HG03460 (cell line): ENCODE measurements at regions not wholly inside any gene's neighbourhood (a gene's known extent, or its start where the extent isn't known, plus 50 kb on each side); places are given as distances from the start of the nearest gene placed in this dataset.
A peak's percentile ranks its signal among the peaks of the same experiment; 100 is the strongest.

Source experiments
- ATAC-seq: cut with Tn5 transposase; IDR thresholded peaks from one replicate; pipeline ENCODE4 v1.9.1; 2021; ENCODE audit not compliant: unreplicated experiment

DNA sequence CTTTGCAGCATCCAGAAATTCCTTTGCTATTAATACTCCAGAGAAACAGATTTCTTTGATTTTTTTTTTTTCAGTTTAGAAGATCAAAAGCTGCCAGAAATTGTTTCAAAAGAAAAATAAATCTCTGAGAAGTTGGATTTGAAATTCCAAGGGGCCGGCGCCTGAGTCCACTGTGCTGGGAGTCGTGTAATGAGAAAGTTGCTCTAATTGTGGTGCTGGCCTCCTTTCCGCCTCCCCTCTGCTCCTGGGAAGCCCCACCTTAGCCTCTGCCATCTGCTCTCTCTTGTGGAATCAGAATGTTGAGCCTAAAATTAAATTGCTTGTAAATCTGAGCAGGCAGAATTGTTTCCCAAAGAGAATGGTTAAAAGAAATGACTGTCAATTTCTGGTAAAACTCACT lies 93.3 kb downstream of the EMX2 start:
- no peak for ATAC-seq

GRCh38 chr10:117638200-117638599 lies 95.7 kb downstream of the EMX2 start:
- no peak for ATAC-seq

GRCh38 chr10:117638664-117639200 lies 96.2 kb downstream of the EMX2 start:
- no peak for ATAC-seq

- ATAC-seq = no peak
Observed at GRCh38 chr10:117640406-117640805, 97.9 kb downstream of the EMX2 start.

- no peak for ATAC-seq
Observed at GRCh38 chr10:117646718-117647117, 104.2 kb downstream of the EMX2 start.

DNA sequence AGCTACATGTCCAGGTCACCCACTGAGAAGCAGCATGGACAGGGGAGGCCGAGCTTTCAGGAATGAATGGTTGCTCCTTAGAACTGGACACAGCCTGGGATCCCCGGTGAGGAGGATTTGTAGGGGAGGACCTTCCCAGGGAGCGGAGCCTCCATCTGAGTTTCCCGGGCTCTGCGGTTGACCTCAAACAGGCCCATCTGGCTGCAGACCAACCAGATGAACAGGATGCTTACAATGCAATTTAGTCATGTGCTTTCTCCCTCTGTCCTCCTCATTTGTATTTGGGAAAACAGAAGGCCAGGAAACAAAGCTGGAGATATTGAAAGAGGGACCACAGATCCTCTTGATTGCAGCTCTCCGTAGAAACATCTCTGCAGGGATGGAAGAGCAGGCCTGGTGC lies 104.8 kb downstream of the EMX2 start:
- ATAC-seq = no peak

DNA sequence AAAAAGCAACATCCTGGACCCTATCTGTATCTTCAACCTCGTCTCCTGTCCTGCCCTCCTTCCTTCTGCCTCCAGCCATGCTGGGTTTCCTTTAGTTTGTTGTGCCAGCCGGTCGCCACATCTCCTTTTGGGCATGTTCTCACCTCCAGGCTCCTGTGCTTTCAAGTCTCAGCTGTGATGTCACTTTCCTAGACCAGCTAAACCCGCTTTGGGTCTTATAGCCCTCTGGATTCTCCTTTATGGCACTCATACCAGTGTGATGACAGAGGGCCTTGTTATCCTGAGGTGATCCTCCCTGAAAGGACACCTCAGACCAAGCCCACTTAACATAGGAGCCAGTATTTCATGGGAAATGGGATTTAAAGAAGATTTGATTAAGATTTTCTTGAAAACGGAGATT lies 108.6 kb downstream of the EMX2 start:
- ATAC-seq = no peak

GRCh38 chr10:117652228-117653169 lies 110.0 kb downstream of the EMX2 start:
- peak; percentile 17 for ATAC-seq

DNA sequence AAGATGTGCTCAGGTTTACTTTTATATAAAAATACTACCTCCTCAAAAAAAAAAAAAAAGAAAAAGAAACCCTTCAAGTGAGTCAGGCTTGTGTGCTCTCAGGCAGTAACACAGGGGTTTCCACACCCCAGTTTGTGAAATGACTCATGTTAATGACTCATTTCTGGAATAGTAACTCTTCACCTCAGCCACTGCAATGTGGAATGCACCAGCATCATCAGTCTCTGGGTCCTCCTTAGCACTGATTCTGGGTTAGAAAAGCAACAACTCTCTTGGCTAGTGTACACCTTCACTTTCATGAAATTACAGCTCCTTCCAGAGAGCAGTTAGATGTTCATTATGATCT lies 110.6 kb downstream of the EMX2 start:
- ATAC-seq = peak; percentile 87

DNA sequence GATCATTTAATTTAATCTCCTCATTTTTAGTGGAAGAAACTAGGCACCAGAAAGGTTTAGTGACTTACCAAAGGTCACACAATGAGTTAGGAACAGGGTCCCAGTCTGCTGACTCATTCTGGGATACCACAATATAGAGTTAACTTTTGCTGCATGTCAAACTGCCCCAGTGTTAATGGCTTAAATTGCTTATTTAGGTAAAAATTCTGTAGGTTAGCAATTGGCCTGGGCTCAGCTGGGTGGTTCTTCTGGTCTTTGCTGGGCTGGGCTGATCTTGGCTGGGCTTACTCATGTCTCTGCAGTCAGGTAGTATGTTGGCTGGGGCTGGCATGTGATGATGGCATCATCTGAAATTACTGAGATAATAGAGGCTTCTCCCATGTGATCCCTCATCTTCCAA lies 111.6 kb downstream of the EMX2 start:
- no peak for ATAC-seq

GRCh38 chr10:117656385-117657367 lies 114.1 kb downstream of the EMX2 start:
- peak; percentile 78 for ATAC-seq

- ATAC-seq = no peak
Observed at GRCh38 chr10:117661316-117661715, 118.8 kb downstream of the EMX2 start.

- no peak for ATAC-seq
Observed at GRCh38 chr10:117662126-117662525, 119.6 kb downstream of the EMX2 start.

DNA sequence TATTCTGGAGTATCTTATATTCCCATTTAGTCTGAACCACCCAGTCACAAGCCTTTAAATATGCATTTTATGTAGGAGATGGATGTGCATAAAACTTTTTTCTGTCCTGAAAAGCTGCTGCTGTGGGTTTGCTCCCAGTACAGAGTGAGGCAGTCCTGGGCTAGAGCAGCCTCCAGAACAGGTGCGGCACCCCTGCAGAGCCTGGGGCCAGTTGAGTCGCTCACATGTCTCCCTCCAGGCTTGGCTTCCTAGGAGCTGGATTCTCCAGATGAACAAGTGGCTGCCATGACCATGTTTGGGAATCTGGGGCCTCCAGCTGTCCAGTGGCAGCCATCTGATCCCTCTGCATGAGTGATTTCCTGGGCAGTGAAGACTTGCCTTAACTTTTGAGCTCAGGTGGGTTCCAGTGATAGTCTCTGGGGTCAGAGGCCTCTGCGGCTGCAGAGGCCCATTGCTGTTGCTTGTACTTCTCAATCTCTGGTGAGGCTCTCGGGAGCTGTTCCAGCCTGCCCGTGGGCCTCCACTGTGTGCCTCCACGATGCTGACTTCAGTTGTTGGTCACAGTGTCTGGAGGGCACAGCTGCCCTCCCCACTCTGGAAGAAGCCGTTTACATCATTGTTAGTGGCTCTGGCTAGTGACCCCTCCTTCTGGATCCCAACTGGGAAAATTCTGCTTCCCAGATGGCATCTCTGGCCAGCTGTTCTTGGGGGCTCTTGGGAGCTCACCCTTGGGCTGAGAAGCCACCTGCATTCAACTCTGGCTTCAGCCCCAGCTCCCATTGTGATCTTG lies 120.4 kb downstream of the EMX2 start:
- no peak for ATAC-seq

GRCh38 chr10:117663750-117664149 lies 121.2 kb downstream of the EMX2 start:
- peak; percentile 99 for ATAC-seq

DNA sequence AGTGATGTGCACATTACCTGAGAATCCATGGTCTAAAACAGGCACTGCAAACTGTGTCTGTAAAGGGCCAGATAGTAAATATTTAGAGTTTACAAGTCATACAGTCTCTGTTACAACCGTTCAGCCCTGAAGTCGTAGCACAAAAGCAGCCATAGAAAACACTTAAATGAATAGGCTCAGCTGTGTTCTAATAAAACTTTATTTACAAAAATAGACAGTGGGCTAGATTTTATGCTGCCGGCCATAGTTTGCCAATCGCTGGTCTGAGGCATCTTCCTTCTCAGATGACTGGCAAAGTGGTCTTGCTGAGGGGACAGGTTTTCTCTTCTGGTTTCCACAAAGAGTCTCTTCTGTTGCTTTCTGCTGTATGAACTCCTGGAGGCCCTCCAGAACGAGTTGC lies 121.7 kb downstream of the EMX2 start:
- ATAC-seq = no peak

GRCh38 chr10:117666166-117666565 lies 123.6 kb downstream of the EMX2 start:
- ATAC-seq = no peak

- ATAC-seq = no peak
Observed at GRCh38 chr10:117666965-117667364, 124.4 kb downstream of the EMX2 start.

- no peak for ATAC-seq
Observed at GRCh38 chr10:117667831-117668230, 125.3 kb downstream of the EMX2 start.

GRCh38 chr10:117668327-117669008 lies 125.9 kb downstream of the EMX2 start:
- ATAC-seq = no peak
